ENCODE measurements at regions not wholly inside any gene's neighbourhood (a gene's known extent, or its start where the extent isn't known, plus 50 kb on each side); places are given as distances from the start of the nearest gene placed in this dataset.

GRCh38 chr14:83316356-83316755 is 1782.7 kb upstream of the SEL1L start:
- Histone ChIP-seq H3K4me1 (ENCODE audit: control insufficient read depth in 1 of 2, insufficient read depth in 2 of 2, low read length in 2 of 2) (peaks cover 0 to 3% of the 10 kb centered on the region in 2 donors), H3K79me2 (ENCODE audit: insufficient read depth, low read length) (no peaks in the 10 kb centered on the region), H3K27ac (ENCODE audit: low read depth in 1 of 2, low read length in 2 of 2) (no peak overlapping the region), H3K36me3 (replicated peaks in 1 of 2; ENCODE audit: control insufficient read depth in 1 of 2, insufficient read depth in 2 of 2, low read length in 2 of 2) (no peaks in the 10 kb centered on the region), H3K27me3 (ENCODE audit: control insufficient read depth in 2 of 2, insufficient read depth in 2 of 2, low read length in 2 of 2) (no peaks in the 10 kb centered on the region), H3K4me3 (replicated peaks in 1 of 3; ENCODE audit: low read depth in 2 of 3, low read length in 3 of 3) (no peak overlapping the region), H3K4me2 (replicated peaks; ENCODE audit: extremely low read depth, low read length, poor library complexity, severe bottlenecking) (no peak overlapping the region), H2AFZ (ENCODE audit: insufficient read depth, low read depth, low read length, poor library complexity, severe bottlenecking) (no peak overlapping the region), H4K20me1 (ENCODE audit: insufficient read depth, low read length) (no peaks in the 10 kb centered on the region), H3K9me3 (replicated peaks in 1 of 2; ENCODE audit: control insufficient read depth in 1 of 2, insufficient read depth in 1 of 2, low read length in 2 of 2) (no peaks in the 10 kb centered on the region), H3K9ac (ENCODE audit: insufficient read depth, low read length, poor library complexity, severe bottlenecking) (no peak overlapping the region)
- no peak for TF ChIP-seq CTCF (IDR thresholded peaks at IDR 0.05)
- intact Hi-C loops (cut with micrococcal nuclease) = no loop called here
- Mint-ChIP-seq H3K9me3 (peaks cover 0 to 5% (median 0%) of the 10 kb centered on the region in 7 donors), H3K36me3 (no peaks in the 10 kb centered on the region), H3K4me3 (no peak overlapping the region), H3K27ac (no peak overlapping the region), H3K4me1 (peaks cover 1% of the 10 kb centered on the region), H3K27me3 (ENCODE audit: low read depth in 3 of 3) (no peaks in the 10 kb centered on the region)
- no CpG with 5 or more reads among the region's 1 CpG for WGBS (ENCODE audit: insufficient coverage)
- DNase-seq = no peak

GRCh38 chr14:83320837-83321236 is 1787.2 kb upstream of the SEL1L start:
- H3K4me3 Mint-ChIP-seq = no peak overlapping the region
- H3K4me3 ChIP-seq (replicated peaks in 1 of 3; ENCODE audit: low read depth in 2 of 3, low read length in 3 of 3) = no peak overlapping the region
- no peak for TF ChIP-seq CTCF (IDR thresholded peaks at IDR 0.05)
- no peak overlapping the region for H3K27ac ChIP-seq (ENCODE audit: low read depth in 1 of 2, low read length in 2 of 2)
- no peaks in the 10 kb centered on the region for H3K36me3 Mint-ChIP-seq
- DNase-seq = no peak
- H3K4me2 ChIP-seq (replicated peaks; ENCODE audit: extremely low read depth, low read length, poor library complexity, severe bottlenecking) = no peak overlapping the region
- H3K9me3 Mint-ChIP-seq = peaks cover 0 to 3% (median 0%) of the 10 kb centered on the region in 7 donors
- no peak overlapping the region for H3K27ac Mint-ChIP-seq
- H3K79me2 ChIP-seq (ENCODE audit: insufficient read depth, low read length) = no peaks in the 10 kb centered on the region
- H3K9ac ChIP-seq (ENCODE audit: insufficient read depth, low read length, poor library complexity, severe bottlenecking) = no peak overlapping the region
- no peaks in the 10 kb centered on the region for H4K20me1 ChIP-seq (ENCODE audit: insufficient read depth, low read length)
- H3K4me1 Mint-ChIP-seq = no peaks in the 10 kb centered on the region
- H3K36me3 ChIP-seq (replicated peaks in 1 of 2; ENCODE audit: control insufficient read depth in 1 of 2, insufficient read depth in 2 of 2, low read length in 2 of 2) = no peaks in the 10 kb centered on the region
- H3K27me3 ChIP-seq (ENCODE audit: control insufficient read depth in 2 of 2, insufficient read depth in 2 of 2, low read length in 2 of 2) = no peaks in the 10 kb centered on the region
- no peak overlapping the region for H2AFZ ChIP-seq (ENCODE audit: insufficient read depth, low read depth, low read length, poor library complexity, severe bottlenecking)
- WGBS (ENCODE audit: insufficient coverage) = no CpG with 5 or more reads among the region's 2 CpGs
- H3K4me1 ChIP-seq (ENCODE audit: control insufficient read depth in 1 of 2, insufficient read depth in 2 of 2, low read length in 2 of 2) = no peaks in the 10 kb centered on the region
- no peaks in the 10 kb centered on the region for H3K27me3 Mint-ChIP-seq (ENCODE audit: low read depth in 3 of 3)
- intact Hi-C loops (cut with micrococcal nuclease) = no loop called here
- no peaks in the 10 kb centered on the region for H3K9me3 ChIP-seq (replicated peaks in 1 of 2; ENCODE audit: control insufficient read depth in 1 of 2, insufficient read depth in 1 of 2, low read length in 2 of 2)

Data from CD14-positive monocyte (primary cell).